NCI-H1092 (cell line): ENCODE measurements at regions not wholly inside any gene's neighbourhood (a gene's known extent, or its start where the extent isn't known, plus 50 kb on each side); places are given as distances from the start of the nearest gene placed in this dataset.

Experiments
- DNase-seq: peaks from one replicate; lab custom pipeline; 2025; lab: John Stamatoyannopoulos, UW

- no peak for DNase-seq
These were observed 1164.3 kb upstream of the GYPC start for GRCh38 chr2:125491663-125492062.

GRCh38 chr2:125512313-125512712, 1143.6 kb upstream of the GYPC start:
- DNase-seq: no peak

GRCh38 chr2:125516496-125517109, 1139.4 kb upstream of the GYPC start:
- DNase-seq: no peak

- no peak for DNase-seq
These were observed 1129.9 kb upstream of the GYPC start for GRCh38 chr2:125526093-125526492.

GRCh38 chr2:125535089-125535488, 1120.9 kb upstream of the GYPC start:
- DNase-seq: no peak

GRCh38 chr2:125543968-125544514, 1111.9 kb upstream of the GYPC start:
- DNase-seq: no peak

GRCh38 chr2:125553768-125554167, 1102.2 kb upstream of the GYPC start:
- no peak for DNase-seq

- DNase-seq: no peak
These were observed 1101.0 kb upstream of the GYPC start for GRCh38 chr2:125554956-125555355.

GRCh38 chr2:125559186-125559585, 1096.8 kb upstream of the GYPC start:
- no peak for DNase-seq

- no peak for DNase-seq
These were observed 1095.1 kb upstream of the GYPC start for GRCh38 chr2:125560855-125561254.

GRCh38 chr2:125561302-125561701, 1094.7 kb upstream of the GYPC start:
- DNase-seq: no peak

- DNase-seq: no peak
These were observed 1093.0 kb upstream of the GYPC start for GRCh38 chr2:125562924-125563323.

- no peak for DNase-seq
These were observed 1091.5 kb upstream of the GYPC start for GRCh38 chr2:125564471-125564870.

GRCh38 chr2:125566422-125566821, 1089.5 kb upstream of the GYPC start:
- no peak for DNase-seq

GRCh38 chr2:125567100-125567499, 1088.9 kb upstream of the GYPC start:
- no peak for DNase-seq

GRCh38 chr2:125572660-125573059, 1083.3 kb upstream of the GYPC start:
- no peak for DNase-seq

GRCh38 chr2:125573432-125573831, 1082.5 kb upstream of the GYPC start:
- no peak for DNase-seq

GRCh38 chr2:125576558-125576957, 1079.4 kb upstream of the GYPC start:
- DNase-seq: no peak

- no peak for DNase-seq
These were observed 1074.4 kb upstream of the GYPC start for GRCh38 chr2:125581557-125581956.

GRCh38 chr2:125582516-125582915, 1073.4 kb upstream of the GYPC start:
- no peak for DNase-seq

GRCh38 chr2:125584732-125585131, 1071.2 kb upstream of the GYPC start:
- no peak for DNase-seq

GRCh38 chr2:125588780-125589179, 1067.2 kb upstream of the GYPC start:
- DNase-seq: no peak

GRCh38 chr2:125591954-125592353, 1064.0 kb upstream of the GYPC start:
- no peak for DNase-seq

- no peak for DNase-seq
These were observed 1062.9 kb upstream of the GYPC start for GRCh38 chr2:125593036-125593435.
